Hypothalamus (tissue), 51 donors: ENCODE measurements at regions not wholly inside any gene's neighbourhood (a gene's known extent, or its start where the extent isn't known, plus 50 kb on each side); places are given as distances from the start of the nearest gene placed in this dataset.

Source experiments
- DNase-seq, 51 donors: peaks; one replicate each; lab custom pipeline; 2025; lab: John Stamatoyannopoulos, UW

DNA sequence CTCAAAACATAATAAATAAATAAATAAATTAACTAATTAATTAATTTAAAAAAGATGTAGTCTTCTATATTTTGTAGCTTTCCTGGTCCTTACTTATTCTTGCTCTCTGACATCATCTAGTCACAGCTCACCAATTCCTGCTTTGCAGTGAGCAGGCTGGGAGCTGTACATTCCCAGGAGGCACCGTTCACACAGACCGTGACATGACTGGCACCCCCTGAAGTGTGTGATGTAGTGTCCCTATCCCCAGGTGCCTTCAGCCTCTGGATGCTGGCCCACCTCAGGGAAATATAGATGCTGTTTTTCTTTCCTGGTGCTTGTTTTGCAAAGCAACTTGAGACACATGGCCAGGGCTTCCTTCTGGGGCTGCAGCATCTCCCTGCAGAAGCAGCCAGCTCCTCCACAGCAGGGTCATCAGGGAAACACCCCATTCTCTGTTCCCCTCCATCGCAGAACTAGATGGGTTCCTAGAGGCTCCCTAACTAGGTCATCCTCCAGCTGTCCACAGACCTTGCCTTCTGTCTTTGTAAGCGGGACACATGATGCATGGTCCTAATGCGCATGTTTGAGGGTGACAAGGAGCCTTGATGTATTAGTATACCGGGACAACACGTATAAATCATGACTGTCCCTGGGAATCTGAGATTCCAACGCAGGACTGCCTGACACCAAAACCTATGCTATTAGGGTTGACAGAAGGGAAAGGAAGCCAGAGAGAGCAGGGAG, 76.4 kb downstream of the RHOB start:
- DNase-seq = no peak

DNA sequence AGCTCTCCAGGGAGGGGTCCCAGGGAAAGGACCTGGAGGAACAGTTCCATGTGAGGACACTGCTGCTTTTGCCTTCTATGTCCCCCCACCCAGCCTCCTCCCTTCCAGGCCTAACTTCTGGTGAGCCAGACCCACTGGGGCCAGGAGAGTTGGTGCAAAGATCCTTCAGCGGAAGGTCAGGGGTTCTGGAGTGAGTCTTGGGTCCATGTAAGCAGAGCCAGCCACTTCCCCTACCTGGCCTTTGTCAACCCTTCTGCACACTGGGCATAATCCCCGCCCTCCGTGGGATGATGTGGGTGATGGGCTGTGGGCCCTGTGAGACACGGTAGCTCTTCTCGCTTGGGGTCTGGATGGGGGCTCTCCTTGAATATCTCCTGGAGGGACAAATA, 76.9 kb downstream of the RHOB start:
- no peak for DNase-seq

DNA sequence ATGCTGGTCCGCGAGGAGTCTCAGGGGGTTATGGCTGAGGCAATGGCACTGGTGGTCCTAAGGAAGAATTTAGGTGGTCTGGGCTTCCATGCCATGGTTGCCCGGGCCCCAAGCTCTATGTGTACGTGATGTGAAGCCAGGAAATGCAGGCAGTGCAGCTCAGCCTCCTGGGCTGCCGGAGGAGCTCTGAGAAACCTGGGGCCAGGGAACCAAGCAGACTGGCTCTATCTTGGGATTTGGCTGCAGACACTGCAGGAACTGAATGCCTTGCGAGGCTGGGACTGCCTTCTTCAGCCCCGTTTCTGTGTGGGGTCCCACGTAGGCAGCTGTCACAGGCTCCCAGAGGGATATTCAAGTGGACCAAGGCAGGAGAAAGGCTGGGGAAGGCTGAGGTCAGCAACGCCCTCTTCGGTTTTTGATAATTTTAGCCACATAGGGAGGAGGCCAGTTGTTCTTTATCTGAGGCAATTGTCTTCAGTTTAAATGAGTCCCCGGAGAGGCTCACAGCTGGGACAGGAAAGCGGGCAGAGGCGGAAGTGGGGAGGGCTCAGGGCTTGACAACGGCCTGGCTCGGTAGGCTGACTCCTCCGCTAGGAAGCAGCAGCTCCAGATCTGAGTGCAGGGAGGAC, 77.7 kb downstream of the RHOB start:
- peak in 19 of 51 donors; percentile 13 to 63 (median 36) for DNase-seq

DNA sequence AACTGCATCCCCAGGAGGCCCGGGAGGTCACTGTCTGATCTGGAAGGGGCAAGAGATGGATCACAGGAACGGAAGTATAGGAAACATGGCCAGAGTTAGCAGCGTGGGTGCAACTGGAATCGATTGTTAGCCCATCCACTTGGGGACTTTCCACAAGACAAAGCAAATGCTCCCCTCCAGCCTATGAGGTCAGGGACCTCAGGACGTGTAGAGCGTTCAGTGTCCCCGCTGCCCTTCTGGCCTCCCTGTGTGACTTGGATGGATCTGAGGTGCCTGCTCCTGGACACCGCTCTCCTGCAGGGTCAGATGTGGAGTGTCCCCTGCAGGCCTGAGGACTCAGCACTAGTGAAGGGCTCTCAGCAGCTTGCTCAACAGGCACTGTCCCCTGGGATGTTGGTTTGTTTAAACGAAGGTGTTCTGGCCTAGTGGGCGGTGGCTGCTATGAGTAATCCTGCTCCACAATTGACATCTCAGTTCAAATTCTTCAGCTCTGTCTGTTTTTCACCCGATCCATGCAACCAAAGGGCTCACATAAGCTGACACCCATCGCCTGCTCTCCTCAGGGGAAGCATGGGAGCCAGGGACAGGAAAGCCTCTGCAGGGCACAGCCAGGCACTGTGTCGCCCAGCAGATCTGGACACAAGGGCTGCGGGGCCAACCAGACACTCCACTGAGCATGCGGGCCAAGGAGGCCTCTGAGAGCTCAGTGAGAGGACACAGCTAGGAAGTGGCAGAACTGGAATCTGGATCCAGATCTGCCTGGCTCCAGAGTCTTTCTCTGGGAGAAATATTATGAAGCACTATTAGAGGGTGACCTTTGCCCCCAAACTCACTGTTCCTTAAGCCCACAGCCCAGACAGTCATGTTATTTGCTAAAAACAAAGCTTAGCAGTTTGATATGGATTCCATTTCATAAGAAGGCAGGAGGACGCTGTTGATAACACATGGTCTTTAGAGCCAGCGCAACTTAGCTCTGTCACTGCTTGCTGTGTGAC, 78.5 kb downstream of the RHOB start:
- peak in 1 of 51 donors; percentile 43 for DNase-seq

DNA sequence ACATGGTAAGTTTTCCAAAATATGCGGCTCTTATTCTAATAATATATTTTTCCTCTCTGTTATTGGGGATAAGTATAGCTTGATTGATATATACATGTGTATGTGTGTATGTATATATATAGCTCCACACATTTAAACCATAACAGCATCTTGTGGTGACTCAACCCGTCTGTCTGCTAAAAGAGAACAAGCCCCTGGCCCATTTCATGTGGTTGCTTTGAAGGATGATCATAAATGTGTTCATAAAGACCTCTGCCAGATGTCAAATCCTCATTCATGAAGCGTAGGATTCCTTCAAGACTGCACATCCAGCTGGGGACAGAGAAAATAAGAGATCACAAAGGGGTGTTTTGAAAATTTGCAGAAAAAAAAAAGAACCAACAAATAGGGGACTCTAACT, 79.3 kb downstream of the RHOB start:
- no peak for DNase-seq

DNA sequence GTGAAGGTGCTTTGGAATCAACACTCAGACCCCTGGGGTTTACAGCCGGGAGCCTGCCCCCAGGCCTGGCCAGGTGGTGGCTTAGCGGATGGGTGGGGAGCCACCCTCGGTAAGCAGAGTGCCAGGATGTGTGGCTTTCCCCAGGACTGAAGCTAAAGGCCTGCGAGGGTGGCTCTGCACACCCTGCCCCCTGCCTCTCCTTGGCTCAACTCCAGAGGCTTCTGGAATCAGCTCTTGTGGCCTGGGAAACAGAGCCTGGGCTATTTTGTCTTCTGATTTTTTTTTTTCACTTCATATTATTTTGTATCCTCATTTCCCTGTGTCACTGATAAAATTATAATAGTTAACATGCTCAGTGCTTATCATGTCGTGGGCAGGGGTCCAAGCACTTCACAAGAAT, 79.8 kb downstream of the RHOB start:
- peak in 21 of 51 donors; percentile 8 to 55 (median 39) for DNase-seq

DNA sequence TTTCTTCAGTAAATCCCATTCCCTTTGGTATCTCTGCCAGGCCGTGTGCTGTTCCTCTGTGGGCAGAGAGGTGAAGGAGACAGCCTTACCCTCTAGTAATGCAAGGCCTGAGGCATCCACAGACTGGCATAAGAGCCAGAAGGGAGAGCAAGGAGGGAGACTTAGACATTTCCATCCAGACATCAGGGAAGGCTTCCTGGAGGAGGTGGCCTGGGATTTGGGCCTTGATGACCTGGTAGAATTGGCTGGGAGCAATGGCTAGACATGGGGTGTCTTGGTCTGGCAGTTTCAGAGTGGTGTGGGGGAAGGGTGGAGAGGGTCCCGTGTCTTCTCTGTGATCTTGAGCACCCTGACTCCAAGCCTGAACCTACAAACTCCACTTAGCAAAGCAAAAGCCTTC, 81.8 kb downstream of the RHOB start:
- no peak for DNase-seq

DNA sequence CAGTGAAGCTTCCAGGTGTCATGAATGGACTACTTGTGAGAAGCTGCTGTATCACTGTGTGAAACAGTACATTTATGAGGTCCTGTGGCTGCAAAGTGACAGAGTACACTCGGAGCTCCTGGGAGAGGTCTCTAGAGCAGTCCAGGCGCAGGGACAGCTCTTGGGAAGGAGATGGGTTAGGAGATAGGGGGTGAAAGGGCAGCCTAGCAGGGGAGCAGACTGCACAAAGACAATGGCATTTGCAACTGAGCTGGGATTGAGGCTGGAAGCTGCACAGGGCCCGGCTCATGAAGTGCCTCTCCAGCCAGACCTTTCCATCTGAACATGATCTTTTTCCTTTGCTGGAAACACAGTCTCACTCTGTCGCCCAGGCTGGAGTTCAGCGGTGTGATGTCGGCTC, 83.6 kb downstream of the RHOB start:
- DNase-seq = no peak

DNA sequence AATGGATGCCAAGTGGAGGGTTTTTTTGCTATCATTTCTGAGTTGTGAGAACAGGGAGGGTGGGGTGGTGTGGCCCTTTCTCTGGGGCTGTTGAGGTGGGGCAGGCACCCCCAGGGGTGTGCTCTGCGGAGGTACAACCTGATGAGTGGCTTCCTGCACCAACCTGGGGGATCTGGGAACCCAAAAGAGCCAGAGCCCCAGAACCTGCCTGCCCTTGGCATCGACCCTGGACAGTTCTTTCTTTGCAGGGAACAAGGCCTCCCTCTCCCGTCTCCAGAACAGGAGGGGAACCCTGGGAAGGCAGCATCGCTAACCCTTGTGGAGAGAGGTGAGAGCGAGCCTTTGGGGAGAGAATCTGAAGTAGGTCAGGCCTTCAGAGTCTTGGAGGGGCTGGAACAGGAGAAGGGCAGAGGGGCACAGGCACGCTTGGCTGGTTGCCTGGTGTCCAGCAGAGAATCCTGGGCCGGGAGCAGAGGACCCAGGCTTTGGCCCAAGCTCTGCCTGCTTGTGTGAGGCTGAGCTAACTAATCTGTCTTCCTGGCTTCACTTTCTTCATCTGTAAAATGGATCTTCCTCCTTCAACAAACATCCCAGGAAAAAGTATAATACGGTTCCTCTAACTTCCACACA, 84.9 kb downstream of the RHOB start:
- peak in 5 of 51 donors; percentile 17 to 45 (median 21) for DNase-seq

DNA sequence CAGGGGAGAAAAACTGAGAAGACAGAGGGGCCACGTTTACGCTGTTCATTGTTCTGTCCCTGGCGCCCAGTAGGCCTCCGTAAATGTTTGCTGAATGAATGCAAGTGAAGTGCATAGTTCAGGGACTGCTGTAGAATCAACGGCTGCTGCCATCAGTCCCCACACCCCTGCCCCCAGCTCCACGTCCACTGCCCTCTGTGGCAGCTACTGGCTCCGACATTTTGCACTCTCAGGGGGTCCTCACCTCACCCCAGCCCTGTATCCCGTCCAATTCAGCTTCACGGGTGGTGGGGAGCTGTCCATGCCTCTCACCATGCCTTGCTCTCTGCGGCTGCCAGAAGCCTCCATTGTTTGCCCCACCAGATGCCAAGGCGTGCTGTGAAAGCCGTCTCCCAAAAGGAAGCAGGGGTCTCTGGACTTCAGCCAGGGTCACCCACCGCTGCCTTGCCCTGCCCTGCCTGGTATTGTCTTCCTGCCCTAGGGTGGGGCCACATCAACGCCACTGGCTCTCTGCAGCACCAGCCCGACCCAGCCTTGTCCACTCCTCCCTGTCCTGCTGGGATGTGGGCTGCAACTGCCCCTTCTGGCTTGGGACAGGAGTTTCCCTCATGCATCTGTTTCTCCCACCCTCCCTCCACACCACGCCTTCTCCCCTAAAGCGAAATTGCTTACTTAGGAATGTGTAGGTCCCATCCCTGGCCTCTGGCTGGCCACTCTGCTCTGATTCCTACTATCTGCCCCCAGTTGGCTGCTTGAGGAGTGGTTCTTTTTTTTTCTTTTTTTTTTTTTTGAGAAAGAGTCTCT, 86.0 kb downstream of the RHOB start:
- no peak for DNase-seq

DNA sequence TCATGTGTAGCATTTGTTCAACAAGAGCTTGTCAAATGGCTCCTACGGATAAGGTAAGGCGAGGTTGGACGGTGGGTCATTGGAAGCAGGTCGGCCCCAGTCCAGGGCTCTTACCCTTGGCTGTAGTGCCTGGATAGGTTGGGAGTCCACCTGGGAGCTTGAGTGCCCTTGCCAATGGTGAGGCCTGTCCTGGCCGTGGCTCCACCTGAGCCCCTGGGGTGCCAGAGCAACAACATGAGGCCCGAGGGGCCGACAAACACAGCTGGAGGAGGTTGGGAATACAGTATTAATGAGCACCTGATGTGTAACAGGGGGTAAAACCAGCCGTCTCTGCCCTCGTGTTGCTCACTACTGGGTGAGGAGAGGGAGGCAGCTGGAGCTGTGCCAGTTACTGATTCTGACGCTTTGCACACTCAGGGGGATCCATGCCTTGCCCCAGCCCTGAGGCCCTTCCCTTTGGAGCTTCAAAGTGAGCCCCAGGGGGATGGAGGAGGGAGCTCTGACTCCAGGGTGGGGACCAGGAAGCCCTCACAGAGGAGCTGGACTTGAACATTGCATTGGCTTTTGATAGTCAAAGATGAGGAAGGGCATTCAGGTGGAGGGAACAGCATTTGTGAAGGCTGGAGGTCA, 87.2 kb downstream of the RHOB start:
- no peak for DNase-seq

DNA sequence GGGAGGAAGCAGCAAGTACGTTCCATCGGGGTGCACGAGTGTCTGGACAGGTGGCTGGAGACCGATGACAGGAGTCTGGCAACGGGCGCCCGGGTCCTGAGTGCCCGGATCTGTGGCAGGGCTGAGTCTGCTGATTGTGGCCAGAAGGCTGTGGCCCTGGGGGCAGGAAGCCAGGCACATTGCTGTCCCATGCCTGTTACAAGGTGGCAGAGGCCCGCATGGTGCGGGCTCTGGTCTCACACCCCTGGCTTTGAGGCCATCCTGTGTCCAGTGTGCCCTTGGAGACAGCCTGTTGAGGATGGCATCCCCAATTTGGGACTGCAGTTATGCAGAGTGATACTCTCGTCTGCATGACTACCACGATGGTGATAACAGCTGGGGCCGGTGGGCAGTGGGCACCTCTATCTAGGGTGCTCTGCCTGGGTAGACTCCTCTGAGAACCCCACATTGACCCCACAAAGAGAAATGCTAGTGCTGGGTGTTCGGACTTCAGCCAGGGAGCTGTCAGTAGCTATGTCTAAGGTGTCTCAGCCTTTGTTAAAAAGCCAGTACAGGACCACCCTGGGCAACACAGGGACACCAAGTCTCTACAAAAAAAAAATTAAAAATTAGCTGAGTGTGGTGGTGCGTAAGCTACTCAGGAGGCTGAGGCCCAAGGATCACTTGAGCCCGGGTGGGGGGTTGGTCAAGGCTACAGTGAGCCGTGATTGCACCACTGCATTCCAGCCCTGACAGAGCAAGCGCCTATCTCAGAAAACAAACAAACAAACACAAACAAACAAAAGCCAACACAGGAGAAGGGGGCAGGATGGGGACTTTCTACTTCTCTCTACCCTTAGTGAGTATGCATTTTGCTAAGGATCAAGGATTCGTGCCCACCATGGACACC, 88.3 kb downstream of the RHOB start:
- no peak for DNase-seq

DNA sequence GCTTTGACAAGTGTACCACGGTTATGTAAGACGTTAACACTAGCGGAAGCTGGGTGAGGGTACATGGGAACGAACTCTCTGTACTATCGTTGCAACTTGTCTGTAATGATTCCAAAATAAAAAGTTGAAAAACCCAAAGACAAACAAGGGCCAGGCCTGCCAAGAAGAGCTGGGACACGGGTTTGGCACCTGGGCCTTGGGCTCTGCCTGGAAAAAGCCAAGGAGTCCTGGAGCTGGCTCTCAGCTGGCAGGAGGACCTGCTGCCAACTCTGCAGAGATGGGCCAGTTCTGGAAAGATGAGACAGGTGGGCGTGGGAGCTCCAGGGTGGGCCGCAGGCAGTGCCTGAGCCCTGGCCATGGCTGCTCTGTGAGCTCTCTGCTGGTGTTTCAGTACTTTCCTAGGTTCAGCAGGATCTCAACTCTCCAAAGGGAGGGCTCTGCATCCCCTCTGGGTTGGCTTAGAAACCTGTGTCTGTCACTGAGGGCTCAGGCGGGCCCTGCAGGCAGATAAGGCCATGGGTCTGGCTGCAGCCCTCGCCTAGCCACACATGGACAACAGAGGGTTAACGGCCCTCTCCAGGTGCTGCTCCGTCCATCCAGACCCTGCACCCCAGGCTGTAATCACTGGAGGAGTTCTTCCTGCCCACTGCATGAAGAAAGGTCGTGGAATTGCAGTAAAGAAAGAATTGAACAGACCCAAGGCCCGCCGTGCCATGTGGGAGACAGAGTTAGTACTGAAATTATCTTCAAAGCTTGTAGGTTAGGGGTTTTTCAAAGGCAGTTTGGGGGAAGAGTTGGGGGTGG, 89.9 kb downstream of the RHOB start:
- peak in 31 of 51 donors; percentile 15 to 82 (median 55) for DNase-seq

DNA sequence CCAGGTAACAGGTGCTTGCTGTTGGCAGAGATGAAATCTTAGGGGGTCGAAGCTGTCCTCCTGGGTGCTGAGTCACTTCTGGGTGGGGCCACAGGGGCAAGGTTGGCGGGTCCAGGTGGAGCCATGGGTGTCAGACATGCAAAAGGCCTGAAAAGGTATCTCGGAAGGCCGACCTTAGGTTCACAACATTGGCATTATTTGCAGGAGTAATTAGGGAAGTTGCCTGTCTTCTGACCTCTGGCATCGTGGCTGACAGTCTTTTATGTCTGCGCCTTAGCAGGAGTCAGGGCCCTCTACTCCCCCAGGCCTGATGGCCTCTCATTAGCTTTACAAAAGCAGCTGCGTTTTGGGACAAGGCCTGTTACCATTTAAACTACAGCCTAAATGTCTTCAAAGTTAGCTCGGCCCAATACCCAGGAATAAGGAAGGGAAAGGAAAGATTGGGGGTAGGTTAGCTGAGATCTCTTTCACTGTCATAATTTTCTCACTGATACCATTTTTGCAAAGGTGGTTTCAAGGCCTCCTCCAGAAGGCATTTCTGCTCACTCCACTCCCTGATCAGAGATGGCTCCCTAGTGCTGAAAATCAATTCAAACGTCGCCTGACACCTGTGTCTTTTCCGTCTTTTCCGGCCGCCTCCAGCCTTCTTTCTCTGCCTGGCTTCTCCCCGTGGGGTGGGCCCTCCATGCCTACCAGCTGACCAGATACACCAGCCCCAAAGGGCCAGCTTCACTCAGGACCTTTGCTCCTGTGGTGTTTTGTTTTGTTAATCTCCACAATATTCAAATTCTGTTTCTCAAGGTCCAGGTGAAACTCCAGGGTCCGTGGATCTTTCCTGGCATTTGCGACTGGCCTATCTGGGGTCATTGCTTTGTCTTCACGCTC, 90.8 kb downstream of the RHOB start:
- no peak for DNase-seq

DNA sequence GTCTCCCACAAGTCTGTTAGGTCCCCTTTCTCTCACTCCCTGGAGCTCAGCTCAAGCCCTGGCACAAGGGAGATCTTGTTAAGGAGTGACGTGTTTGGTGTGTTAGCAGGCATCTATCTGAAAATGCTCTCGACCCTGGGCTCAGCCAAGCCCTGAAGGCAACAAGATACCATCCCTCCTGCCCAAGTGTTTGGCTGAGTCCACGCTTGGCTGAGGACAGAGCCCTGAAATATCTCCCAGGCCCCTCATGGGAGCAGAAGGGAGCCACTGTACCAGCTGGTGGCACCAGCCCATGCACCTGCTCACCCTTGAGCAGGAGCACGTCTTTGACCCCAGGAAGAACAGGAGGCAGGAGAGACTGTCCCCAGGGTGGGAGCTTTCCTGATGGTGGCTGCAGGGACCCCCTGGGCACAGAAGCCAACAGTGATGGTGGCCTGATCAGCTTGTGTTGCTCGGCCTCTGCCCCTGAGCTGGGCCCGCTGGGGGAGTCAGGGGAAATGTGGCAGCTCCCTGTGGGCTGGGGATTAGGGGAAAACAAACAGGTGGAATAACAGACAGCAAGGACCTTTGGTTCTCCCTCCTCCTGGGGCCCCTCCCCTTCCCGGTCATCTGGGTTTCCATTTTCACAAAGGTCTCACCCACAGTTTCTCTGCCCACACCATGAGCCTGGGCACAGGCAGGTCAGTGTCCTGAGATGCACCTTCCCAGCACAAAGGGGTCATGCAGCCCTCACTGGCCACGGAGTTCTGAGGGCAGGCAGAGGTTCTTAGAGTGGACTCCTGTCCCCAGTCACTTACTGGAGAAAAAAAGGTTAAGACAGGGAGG, 91.6 kb downstream of the RHOB start:
- no peak for DNase-seq
